GM19372 (cell line): ENCODE measurements at regions not wholly inside any gene's neighbourhood (a gene's known extent, or its start where the extent isn't known, plus 50 kb on each side); places are given as distances from the start of the nearest gene placed in this dataset.
"Not testable (repeated sequence)": the region's sequence is repeated elsewhere in the genome, so short reads cannot be mapped to it uniquely, and the experiment has no call there.

Experiments
- ATAC-seq: cut with Tn5 transposase; IDR thresholded peaks from one replicate; pipeline ENCODE4 v1.9.1; 2021; ENCODE audit warnings: mild to moderate bottlenecking, low read depth, moderate library complexity; ENCODE audit not compliant: unreplicated experiment

DNA sequence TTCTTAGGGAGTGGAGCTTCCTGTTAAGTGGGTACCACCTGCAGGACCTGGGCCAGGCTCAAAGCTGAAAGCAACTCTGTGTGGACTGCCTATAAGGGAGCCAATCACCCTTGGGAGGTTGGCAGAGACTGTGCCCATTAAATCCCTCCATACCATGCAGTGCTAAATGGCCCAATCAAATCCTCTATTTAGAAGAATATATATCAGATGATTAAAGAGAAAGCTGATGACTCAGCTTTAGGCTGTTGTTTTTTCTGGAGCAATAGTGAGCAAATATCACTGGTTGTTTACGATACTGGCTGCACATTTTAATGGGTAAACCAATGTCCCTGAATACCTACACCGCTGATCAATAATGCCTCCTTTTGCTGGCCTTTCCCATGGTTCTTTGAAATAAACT, 101.3 kb downstream of the TMX1 start:
- no peak for ATAC-seq

DNA sequence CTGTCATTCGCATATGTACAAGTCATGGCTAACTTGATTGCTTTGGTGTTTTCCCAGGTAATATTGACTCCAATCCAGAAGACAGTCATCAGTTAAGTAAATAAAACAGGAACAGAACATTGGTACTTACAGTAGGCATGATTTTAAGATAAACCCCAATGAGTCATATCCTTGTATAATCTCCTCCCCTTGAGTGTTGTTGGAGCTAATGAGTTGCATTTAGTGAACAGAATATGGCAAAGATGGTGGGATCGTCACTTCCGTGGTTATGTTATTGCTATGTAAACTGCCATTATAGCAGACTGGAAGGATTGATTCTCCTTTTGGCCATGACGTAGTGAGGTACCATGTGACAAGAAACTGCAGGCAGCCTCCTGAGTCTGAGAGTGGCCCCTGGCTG, 102.2 kb downstream of the TMX1 start:
- ATAC-seq = no peak

DNA sequence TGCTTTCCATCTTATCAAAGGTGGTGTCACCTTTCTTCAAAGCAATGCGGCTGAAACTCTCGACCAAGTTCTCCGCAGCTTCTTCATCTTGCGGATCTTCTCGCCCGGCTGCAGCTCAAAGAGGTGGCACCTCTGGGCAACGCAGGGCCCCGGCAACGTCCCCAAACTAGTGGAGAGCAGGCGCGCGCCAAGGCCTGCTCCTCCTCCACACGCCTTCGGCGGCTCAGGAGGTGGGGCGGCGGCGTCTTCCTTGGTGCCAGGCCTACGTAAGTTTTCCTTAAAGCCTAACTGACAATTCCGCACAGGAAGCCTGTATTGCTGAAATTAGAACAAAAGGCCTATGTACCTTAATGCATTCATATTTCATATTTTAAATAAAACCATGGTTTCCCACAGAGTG, 112.0 kb downstream of the TMX1 start:
- ATAC-seq = no peak

DNA sequence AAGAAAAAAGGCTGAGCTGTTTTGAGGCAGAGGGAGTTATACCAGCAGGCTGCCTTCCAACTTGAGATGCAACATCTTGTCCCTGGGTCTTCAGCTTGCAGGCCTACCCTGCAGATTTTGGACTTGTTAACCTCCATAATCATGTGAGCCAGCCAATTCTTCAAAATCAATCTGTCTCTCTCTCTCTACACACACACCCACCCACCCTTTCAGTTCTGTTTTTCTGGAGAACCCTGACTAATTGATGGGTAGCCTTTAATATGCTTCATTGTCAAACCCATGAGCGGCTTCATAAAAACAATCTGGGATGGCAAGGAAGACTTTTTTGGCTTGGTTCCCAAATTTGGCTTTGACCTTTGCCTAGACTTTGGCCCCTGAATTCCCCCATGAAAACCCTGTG, 113.9 kb downstream of the TMX1 start:
- ATAC-seq = no peak

DNA sequence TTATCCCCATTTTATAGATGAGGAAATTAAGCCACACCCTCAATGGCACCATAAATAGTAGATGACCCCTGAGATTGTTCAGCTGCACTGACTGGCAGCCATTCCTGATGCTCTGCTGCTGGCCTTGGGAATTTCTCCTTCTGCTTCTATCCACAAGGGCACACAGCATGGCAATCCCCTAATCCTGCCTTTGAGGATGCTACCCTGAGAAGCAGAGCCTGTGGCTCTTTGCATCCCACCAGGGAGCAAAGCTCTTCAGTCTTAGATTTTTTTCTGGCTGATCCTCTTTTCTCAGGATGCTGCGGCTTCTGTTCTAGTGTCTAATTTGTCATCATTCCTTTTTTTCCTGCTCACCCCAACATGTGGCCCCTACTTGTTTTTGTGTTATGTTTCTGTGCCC, 114.8 kb downstream of the TMX1 start:
- no peak for ATAC-seq

DNA sequence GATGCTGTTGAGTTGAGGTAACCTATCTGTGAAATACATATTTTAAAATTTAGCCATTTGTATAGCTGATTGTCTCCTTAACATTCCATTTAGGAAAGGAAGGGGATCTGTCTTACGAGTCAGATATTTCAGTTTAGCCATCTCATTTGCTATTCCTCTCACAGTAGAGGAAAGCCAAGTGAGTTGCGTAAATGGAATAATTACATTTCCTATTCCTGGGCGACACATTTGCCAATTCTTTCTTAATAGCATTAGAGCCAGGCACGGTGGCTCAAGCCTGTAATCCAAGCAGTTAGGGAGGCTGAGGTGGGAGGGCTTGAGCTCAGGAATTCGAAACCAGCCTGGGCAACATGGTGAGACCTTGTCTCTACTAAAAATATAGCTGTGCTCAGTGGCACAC, 116.3 kb downstream of the TMX1 start:
- ATAC-seq = no peak

DNA sequence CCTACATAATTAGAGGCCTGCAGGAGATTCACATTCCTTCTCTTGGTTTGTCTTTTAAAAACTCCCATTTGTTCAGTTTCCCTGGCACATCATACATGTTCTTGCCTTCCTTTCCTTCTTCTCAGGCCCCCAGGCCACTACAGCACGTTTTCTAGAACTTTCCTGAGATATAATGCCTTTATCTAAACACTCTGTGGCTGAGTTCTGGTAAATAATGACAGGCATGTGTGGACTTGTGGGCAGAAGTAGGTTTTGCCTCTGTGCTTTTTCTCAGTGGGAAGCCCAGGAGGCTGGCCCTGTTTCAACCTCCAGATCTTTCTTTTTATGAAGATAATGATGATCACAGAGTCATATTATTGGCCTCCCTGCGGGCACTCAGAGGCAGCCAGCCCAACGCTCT, 117.2 kb downstream of the TMX1 start:
- ATAC-seq = no peak

DNA sequence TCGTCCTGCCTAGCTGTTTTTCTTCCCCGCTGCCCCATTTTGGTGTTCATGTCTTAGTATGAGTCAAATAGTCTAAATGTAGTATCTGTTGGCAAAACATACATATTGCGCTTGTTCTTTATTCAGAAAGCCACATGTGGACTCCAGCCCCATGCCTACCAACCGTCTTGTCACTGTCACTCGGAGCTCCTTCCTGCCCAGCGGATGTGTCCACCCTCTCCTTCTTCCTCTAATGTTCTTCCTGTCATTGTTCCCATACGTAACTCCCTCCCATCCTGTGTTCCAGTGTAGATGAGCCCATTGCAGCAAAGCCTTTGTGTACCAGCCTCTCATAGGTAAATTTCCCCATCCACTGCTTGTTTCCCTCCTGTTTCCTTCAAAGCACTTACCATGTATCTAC, 120.5 kb downstream of the TMX1 start:
- ATAC-seq = no peak

DNA sequence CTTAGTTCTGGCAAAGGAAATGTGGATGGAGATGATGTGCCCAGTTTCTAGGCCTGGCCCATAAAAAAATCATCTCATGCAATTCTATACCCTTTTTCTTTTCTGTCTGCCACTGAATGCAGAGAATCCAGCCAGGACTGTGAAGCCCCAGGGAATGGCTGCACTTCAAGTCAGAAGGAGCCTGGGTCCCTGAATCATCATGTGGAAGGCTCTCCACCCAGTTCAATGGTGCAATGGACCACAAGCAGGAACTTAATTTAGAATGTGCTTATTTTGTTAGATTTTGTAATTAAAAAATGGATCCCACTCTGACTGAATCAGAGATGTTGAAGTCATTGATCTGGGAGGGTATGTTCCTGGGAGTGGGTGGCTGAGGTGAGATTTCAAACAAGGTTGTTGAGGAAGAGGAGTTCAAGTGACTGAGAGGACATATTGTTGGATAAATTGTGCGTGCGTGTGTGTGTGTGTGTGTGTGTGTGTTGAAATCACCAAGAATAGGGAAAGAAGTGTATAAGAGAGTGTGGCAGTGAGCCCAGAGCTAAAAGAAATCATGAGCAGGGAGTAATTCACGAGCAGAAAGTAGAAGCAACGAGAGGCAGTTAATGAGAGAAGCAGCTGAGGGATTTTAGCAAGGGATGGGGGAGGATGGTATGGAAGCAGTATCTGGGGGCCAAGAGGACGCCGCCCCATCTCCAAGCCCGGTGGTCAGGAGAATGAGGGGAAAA, 125.4 kb downstream of the TMX1 start:
- ATAC-seq = no peak

DNA sequence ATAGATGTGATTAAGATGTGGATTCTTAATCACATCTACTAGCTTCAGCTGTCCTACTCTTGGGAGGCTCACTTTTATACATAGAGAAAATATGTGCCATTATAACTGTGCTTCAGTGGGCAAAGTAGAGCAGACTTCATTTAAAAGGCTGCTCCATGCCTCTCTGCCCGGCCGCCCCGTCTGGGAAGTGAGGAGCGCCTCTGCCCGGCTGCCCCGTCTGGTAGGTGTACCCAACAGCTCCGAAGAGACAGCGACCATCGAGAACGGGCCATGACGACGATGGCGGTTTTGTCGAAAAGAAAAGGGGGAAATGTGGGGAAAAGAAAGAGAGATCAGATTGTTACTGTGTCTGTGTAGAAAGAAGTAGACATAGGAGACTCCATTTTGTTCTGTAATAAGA, 126.4 kb downstream of the TMX1 start:
- ATAC-seq = not testable (repeated sequence)

DNA sequence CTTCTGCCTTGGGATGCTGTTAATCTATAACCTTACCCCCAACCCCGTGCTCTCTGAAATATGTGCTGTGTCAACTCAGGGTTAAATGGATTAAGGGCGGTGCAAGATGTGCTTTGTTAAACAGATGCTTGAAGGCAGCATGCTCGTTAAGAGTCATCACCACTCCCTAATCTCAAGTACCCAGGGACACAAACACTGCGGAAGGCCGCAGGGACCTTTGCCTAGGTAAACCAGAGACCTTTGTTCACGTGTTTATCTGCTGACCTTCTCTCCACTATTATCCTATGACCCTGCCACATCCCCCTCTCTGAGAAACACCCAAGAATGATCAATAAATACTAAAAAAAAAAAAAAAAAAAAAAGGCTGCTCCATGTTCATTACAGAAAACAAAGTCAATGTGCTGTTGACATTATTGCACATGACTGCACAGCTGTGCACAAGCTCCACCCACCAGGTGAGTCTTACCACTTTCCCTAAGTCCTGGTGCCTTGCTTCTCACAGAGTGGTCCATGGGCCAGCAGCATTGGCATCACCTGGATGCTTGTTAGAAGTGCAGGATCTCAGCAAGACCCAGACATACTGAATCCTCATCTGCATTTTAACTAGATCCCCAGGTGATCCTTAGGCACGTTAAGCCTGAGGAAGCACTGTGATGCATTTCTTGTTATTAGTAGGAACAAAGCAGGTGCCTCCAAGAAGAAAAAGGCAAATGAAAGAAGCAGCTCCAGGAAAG, 127.0 kb downstream of the TMX1 start:
- not testable (repeated sequence) for ATAC-seq

DNA sequence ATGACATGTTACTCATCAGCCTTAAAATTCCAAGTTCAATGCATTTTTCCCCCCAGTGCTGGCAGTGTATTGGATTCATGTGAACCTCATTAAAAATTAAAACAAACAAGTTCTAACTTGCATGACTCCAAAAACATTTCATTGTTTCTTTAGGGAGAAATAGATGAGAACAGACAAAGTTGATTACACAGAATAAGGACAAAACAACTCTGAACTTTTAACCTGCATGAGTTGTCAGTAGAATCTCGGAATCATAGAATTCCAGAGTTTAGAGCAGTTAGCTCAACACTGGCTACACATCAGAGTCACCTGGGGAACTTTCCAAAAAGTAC, 127.5 kb downstream of the TMX1 start:
- no peak for ATAC-seq

DNA sequence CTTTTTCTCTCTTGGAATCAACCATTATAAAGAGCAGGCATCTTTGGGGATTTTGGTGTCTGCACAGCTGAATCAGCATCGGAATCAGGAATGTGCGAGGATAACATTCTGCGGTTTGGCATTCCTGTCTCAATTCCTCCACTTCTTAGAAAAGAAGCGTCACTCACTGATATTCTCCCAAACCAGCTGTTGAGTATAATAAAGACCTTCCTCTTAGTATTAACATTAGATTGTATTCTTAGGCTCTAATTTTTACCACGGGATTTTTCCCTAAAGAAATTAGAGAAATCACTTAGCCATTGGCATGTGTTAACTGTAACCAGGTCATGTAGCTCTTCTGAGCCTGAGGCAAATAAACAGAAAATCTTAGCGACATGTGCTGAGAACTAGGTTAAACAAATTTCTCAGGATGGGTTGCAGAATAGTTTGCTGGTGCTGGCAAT, 128.7 kb downstream of the TMX1 start:
- no peak for ATAC-seq

DNA sequence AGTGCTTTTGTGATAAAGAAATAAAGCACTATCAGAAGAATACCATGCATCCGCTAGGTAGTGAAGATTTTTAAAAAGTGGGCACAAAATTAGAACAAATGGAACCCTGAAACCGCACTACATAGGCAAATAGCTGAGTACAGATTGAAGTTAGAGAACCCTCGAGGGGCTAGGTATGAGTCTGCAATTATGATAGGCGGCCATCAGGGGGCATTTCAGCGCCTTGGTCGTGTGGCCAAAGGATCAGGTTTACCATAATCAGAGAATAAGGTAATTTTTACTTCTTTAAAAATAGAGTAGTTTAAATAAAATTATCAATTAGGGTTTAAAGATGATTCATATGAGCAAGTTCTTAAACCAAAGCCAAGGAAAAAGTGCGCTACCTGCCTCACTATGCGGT, 129.8 kb downstream of the TMX1 start:
- ATAC-seq = no peak

DNA sequence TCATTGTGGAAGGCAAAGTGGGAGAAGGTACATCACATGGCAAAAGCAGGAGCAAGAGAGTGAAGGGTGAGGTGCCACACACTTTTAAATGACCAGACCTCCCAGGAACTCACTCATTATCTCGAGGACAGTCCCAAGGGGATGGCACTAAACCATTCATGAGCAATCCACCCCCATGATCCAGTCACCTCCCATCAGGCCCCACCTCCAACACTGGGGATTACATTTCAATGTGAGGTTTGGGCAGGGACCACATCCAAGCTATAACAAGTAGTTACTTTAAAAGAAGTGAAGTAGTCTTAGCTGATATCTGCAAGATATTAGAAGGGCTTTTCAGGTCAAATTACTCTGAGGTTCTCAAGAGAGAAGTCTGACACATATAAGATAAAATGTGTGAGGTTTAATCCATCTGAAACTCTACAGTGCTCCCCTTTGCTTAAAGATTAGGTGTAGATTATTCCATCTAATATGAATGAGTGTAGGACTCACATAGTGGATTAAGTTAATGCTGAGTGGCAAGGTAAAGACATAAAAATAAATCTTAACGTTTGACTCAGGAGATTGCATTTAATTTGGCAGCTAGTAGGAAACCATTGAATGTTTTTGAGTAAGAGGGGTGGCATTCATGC, 130.8 kb downstream of the TMX1 start:
- no peak for ATAC-seq

DNA sequence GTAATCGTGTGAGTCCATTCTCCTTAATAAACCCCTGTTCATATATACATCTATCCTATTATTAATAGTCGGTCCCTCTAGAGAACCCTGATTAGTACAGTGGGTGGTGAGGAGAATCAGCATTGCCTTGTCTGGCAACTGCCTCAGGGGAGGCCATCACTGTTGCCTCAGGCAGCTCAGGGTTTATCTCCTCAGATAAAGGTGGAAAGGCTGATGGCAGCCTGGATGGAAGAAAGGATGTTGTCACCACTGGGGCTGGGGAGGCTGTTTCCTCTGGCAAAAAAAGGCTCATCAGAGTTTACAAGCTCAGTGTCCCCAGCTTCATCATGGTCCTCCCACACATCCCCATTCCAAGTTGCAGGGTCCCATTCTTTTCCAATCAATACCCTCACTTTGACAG, 137.1 kb downstream of the TMX1 start:
- not testable (repeated sequence) for ATAC-seq

DNA sequence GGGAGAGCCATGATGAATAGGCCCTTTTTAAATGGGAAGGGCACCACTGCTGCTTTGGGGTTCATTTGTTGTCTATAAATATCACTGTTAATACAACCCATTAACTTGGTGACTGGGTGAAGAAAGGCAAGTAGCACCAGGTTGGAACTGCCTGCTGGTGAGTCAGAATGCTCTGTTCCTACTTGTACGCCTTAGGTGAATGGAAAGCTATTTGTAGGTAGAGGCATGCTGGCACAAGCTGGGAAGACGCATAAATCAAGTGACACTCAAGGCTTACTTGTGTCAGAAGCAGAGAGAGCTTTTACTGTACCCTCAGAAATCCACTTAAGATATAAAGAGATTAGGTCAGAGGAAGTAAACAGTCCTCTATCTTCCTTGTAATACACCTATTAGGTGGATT, 142.5 kb downstream of the TMX1 start:
- no peak for ATAC-seq

DNA sequence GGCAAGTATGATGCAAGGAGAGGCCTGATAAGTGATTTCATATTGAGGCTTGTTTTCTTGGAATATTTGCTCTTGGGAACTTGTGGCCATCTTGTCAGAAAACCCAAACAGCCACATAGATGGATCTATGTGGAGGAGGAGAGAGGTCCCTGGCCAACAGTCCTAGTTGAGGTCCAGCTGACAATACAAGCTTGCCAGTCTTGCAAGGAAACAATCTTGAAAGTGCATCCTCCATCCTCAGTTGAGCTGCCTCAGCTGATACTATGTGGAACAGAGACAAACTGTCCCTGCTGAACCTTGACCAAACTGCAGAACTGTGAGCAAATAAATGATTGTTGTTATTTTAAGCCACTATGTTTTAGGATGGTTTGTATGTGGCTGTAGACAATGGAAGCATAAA, 146.4 kb downstream of the TMX1 start:
- ATAC-seq = no peak

DNA sequence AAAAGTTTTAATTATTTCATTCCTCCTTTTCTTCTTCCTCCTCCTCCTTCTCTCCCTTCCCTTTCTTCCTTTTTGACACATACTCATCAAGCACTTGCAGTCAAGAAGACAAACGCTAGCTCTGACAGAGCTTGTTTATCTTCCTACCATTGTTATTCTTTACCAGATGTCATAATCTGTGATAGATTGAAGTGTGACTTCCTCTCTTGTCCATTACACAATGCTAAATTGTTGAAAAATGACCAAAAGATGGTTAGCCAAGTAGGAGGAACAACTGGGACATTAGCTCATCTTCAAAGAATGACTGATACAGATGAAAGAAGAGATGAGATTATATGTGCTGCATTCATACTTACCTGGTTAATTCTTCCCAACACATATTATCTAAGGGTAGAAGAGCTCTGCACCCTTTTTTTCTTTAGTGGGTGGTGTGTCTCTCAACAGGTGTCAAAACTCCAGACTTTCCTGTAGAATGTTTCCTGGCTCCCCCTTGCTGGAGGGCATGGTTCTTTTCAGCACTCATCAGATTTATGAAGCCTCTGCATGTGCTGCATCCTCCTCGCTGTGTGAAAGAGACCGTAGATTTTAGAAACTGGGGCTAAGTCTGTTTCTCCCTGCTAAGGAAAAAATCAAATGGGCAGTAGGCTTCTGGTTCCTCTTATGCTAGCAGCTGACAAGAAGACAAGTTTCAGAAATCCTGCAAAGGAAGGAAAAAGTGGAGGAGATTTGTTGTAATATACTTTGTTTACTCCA, 147.1 kb downstream of the TMX1 start:
- no peak for ATAC-seq

DNA sequence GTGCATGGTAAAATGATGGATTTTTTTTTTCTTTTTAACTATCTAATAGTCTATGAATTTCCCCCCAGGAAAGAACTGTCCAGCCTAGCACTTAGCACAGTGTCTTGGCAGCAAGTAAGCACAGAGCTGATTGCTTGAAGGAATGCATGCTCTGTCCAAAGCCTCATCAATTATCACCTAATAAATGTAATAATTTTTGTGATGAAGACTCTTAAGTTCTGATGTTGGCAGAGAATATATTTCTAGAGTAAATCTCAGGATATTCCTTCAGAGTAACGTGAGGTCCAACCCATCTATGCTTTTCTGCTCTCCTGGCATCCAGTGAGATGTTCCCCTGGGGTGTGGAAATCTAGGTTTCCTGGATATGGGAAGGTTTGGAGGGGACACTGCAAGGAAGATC, 152.4 kb downstream of the TMX1 start:
- no peak for ATAC-seq

DNA sequence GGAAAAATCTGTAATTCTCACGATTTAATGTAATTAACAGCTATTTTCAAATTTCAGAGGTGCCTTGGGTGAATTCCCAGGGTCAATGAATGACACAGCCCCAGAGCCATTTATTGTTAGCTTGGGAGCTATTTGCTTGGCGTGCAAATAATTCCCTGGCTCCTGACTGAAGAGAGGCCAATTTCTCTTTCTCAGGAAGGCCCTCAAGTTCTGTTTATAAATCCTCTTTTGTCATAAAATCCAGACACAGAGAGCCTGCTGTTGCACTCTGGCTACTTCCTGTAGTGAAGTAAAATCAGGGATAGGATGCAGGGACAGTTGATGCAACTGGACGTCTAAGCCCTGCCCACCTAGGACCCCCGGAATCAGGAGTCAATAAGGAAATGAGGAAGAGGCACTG, 154.3 kb downstream of the TMX1 start:
- ATAC-seq = no peak
